GM18507 (cell line): ENCODE measurements at regions not wholly inside any gene's neighbourhood (a gene's known extent, or its start where the extent isn't known, plus 50 kb on each side); places are given as distances from the start of the nearest gene placed in this dataset.

Experiments
- DNase-seq: peaks from one replicate; pipeline ENCODE4 v3.0.0; 2011; ENCODE audit warnings: low read depth; ENCODE audit not compliant: insufficient read length; ENCODE audit errors: extremely low spot score
- FAIRE-seq: peaks from 2 replicates; lab custom pipeline; 2011; peaks lifted over from hg19 to GRCh38; lab: Jason Lieb, UNC

DNA sequence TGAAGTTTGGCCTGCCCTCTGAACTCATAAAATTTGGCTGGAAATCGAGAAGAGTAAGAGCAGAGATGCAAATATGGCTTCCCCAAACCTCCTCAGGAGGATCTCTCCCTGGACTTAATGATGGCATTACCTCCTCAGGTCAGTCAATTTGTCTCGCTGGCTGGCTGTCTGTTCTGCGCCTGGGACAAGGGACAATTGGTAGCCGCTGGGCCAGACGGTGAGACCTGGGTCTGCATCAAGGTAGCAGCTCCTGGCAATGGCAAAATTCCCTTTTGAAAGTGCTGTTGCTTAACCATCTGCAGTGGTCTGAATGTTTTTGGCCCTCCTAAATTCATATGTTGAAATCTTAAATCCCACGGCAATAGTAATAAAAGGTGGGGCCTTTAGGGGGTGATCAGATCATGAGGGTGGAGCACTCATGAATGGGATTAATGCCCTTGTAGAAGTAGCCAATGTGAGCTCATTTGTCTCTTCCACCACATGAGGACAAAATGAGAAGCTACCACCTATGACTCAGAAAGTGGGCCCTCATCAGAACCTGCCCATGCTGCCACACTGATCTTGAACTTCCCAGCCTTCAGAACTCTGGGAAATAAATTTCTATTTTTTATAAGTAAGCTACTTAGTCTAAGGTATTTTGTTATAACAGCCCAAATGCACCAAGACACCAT lies 439.3 kb upstream of the KLF4 start:
- FAIRE-seq (no peak), DNase-seq (no peak)

DNA sequence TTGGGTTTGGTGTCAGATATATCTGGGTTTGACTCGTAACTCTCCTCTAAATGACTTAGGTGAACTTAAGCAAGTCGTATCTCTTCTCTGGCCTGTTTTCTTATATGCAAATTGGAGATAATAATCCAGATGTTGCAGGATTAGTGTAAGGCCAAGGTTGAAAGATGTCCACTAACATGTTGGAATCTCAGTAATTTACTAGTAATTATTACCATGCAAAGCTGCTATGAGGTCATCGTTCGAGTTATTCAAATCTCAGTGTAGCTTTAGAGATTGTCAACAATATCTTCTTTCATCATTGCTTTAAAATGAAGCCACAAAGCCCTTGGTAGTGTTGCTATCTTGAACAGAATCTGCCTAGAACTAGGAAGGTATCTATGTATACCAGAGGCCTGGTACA lies 437.7 kb upstream of the KLF4 start:
- no peak for DNase-seq
- no peak for FAIRE-seq

DNA sequence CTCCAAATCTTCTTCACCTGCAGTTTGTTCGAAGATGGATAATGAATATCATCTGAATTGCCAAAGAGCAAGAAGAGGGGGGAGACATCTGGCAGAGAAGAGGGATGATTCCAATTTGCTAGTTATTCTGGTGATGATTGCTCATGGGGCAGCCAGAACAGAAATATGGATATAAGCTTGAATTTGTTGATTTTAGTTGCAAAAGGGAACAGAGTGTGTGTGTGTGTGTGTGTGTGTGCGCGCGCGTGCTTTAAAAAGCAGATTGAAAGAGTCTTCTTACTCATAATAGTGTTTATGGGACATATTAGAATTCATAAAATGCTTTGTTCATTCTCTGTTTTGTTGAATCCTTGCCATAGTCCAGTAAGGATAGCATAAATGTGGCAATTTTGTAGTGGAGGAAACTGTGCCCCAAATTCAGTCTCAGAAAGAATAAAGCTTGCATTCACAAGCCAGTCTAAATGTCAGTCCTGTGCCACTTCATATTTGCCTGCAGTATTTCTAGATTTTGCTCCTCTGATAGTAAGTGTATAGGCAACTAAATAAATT lies 436.3 kb upstream of the KLF4 start:
- FAIRE-seq, result no peak
- no peak for DNase-seq

GRCh38 chr9:107922260-107922659 lies 432.7 kb upstream of the KLF4 start:
- no peak for DNase-seq
- FAIRE-seq, result no peak

DNA sequence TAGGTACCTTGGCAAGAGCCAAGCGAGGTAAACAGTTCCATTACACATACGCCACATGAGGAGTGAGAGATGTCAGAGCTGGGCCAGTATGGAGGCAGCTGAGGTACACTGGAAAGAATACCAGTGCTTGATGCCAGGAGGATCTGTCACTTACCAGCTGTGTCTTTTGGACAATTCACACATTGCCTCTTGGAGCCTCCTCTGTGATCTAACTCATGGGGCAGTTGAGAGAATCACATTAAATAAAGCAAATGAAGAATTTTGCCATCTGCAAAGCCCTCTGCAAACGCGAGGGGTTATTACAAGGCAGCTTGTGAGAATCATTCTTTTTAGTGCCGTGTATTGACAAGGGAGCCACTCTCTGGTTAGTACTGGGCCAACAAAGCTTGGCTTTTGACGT lies 429.7 kb upstream of the KLF4 start:
- FAIRE-seq, result no peak

DNA sequence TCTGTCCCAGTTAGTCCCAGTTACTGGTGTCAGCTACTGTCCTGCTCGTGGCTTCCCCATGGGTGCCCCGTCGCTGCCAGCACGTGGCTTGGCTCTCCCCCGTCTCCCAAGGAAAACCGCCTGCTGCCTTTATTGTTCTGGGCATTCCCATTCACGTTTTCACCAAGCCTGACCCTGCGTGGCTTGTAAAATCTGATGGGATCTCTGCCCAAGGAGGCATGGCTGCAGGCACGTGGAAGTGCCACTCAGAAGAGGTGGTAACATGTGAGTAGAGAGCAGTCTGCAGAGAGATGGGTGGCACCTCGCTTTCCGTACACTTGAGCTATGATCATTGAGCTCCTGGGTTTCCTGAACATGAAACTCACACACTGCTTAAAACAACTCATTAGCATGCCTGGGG lies 429.2 kb upstream of the KLF4 start:
- DNase-seq, result no peak
- no peak for FAIRE-seq

More for the DNA sequence above, 429.7 kb upstream of the KLF4 start:
- no peak for DNase-seq

GRCh38 chr9:107914151-107914550 lies 424.6 kb upstream of the KLF4 start:
- FAIRE-seq, result no peak

DNA sequence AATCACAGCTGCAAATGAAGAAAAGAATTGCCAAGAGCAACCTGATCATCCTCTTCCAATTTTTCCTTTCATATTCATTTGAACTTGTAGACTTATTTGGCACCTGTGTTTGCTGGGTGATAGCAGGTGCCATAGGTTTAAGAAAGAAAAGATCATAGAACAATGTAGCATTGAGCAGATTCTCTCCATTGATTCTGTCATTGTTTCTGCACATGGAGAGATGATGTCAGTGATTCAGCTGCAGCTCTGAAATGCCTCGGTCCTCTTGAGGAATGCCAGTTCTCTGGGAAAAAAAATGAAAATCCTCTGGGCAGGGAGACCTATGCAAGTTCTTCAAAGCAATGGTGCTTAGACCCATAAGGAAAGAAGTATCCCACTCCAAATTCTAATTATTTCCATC lies 418.1 kb upstream of the KLF4 start:
- FAIRE-seq, result no peak
- no peak for DNase-seq

More at GRCh38 chr9:107914151-107914550, 424.6 kb upstream of the KLF4 start:
- no peak for DNase-seq

DNA sequence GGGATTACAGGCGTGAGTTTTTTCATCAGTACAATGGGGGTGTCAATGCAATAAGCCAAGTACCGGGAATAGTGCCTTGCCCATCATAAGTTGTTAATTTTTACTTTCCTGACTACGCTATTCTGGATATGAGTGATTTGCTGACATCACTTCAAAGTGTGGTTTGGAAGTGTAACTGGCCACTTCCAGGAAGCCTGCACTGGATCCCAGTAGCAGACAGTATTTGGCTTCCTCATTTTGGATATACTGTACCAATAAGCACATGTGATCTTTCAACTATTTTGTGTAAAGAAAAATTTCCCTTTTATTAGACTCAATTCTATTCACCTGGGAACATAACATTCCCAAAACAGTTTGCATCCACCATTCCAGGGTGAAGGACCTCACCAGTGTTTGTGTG lies 417.7 kb upstream of the KLF4 start:
- no peak for FAIRE-seq
- no peak for DNase-seq

DNA sequence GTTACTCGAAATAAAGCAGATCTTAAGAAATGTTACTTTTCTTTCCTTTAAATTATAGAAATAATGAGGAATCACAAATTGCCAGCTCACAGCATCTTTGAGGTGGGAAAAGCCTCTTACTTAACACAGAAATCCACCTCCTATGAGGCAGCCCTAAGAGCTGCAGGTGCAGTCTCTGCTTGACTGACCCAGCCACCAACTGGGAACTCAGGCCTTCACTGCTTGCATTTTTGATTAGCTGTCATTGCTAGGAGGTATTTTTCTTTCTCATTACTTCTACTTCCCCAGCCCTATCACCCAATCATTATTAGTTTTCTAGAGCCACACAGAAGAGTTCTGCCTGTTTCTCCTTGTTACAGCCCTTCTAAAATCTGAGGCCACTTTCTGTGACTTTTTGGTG lies 416.5 kb upstream of the KLF4 start:
- DNase-seq (no peak), FAIRE-seq (no peak)

DNA sequence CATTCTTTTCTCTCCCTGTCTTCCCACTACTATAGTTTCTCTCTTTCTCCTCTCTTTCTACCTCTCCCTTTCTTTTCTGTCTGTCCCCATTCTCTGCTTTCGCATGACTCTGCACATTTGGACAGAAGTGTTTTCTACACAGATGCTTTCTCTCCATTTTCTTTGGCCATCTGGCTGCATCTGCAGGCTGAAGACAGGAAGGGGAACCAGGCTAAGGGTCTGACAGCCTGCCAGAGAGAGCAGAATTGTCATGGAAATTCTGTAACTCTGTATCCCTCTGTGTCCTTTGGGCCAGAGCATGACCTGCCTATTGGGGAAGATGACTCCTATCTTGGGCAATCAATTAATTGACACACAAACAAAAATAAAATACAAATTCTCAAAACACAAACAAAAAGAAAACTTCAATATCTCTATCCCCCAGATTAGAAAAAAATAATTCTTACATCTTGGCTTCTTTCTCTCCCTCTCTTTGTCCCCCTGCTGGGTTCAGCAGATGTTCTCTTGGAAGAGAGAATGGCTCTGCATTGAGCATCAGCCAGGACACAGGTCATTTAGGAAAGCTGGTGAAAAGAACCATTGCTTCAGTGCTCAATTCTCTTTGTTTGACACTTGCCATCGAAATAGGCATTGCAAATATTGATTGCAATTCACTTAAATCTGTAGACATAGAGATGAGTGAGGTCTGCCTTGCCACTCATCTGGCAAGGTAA lies 415.9 kb upstream of the KLF4 start:
- DNase-seq (no peak), FAIRE-seq (no peak)

- DNase-seq (no peak), FAIRE-seq (no peak)
Observed at GRCh38 chr9:107899961-107900330, 410.4 kb upstream of the KLF4 start.

GRCh38 chr9:107898761-107899160 lies 409.2 kb upstream of the KLF4 start:
- FAIRE-seq (no peak), DNase-seq (no peak)

DNA sequence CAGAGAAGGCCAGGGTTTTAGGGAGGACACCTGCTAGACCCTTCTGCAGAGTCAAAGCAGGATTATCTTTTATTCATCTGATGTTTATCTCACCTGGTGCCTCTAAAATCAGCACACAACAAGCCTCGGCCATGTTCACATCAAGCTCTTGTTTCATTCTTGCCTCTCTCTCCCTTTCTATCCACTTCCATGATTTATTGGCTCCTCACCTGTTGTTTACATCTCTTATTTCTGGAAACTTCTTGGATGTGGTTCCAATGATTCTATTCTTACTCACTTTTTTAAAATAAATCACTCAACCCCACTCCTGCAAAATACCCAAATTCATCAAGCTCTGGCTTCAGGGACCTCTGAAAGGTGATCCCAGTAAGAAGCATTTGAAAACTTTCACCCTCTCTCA lies 407.0 kb upstream of the KLF4 start:
- no peak for FAIRE-seq
- DNase-seq, result no peak

DNA sequence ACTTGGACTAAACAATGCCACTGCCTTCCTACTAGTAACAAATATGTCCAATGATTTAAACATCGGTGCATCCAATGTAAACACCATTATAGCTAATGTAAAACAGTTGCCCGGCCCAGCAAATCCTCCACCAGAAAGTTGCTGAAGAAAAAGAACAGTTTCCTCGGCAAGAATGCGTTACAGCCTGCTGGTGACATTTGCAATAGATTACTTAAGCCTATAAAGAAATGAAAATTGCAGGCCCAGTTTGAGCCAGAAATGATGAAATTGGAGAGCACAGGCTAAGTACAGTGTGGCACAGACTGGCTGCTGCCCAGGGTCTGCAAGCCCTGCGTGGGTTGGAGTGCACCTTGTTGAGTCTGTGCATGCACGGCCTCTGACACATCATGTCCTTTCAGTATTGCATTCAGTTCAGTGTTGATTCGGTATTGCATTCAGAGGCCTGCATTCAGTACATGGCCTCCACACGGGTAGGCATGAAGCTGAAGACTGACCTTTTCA lies 406.0 kb upstream of the KLF4 start:
- FAIRE-seq, result no peak
- DNase-seq, result no peak

- FAIRE-seq (no peak), DNase-seq (no peak)
Observed at GRCh38 chr9:107894572-107895261, 405.1 kb upstream of the KLF4 start.

- no peak for DNase-seq
- FAIRE-seq, result no peak
Observed at GRCh38 chr9:107890921-107891465, 401.4 kb upstream of the KLF4 start.

GRCh38 chr9:107888773-107889227 lies 399.2 kb upstream of the KLF4 start:
- DNase-seq, result no peak
- FAIRE-seq, result no peak

- no peak for DNase-seq
- no peak for FAIRE-seq
Observed at GRCh38 chr9:107886826-107887225, 397.3 kb upstream of the KLF4 start.

GRCh38 chr9:107883496-107884124 lies 394.0 kb upstream of the KLF4 start:
- FAIRE-seq, result no peak
- no peak for DNase-seq
